K562 (cell line): ENCODE measurements at regions not wholly inside any gene's neighbourhood (a gene's known extent, or its start where the extent isn't known, plus 50 kb on each side); places are given as distances from the start of the nearest gene placed in this dataset.
A peak's percentile ranks its signal among the peaks of the same experiment; 100 is the strongest.

ENCODE experiments used
- ARID1B ChIP-seq: fragments of 450-650 bp; IDR thresholded peaks from 2 replicates; pipeline ENCODE4 v1.6.1; 2016; ENCODE audit warnings: antibody characterized with exemption, mild to moderate bottlenecking, inconsistent platforms
- ATF7 ChIP-seq: fragments of 450-650 bp; IDR thresholded peaks from 2 replicates; pipeline ENCODE4 v1.7.1; 2014; ENCODE audit warnings: mild to moderate bottlenecking, moderate library complexity
- EP300 ChIP-seq: IDR thresholded peaks from 2 replicates; pipeline ENCODE4 v1.6.1; 2012; ENCODE audit warnings: low read length, improper control_type of control experiment
- HDAC3 ChIP-seq: fragments of 450-650 bp; IDR thresholded peaks from 2 replicates; pipeline ENCODE4 v1.6.1; 2018; ENCODE audit warnings: borderline replicate concordance, mild to moderate bottlenecking, moderate library complexity; ENCODE audit not compliant: partially characterized antibody
- HMG20B ChIP-seq: fragments of 250-450 bp; sonication (Bioruptor Pico); IDR thresholded peaks from 2 replicates; pipeline ENCODE4 v1.5.0; 2021; ENCODE audit warnings: mild to moderate bottlenecking
- NR2C1 ChIP-seq, 2 experiments: fragments of 450-650 bp; IDR thresholded peaks; 2 replicates each; pipeline ENCODE4 v1.6.1; 2017; ENCODE audit warnings: mild to moderate bottlenecking in 2 of 2, antibody characterized with exemption in 1 of 2, inconsistent platforms in 1 of 2, missing compliant biosample characterization in 1 of 2, missing genetic modification characterization in 1 of 2
- NR2F6 ChIP-seq: fragments of 450-650 bp; formaldehyde crosslinking; IDR thresholded peaks from 2 replicates; pipeline ENCODE4 v1.4.0; 2020; ENCODE audit warnings: mild to moderate bottlenecking
- REST ChIP-seq, 2 experiments: fragments of 450-650 bp; formaldehyde crosslinking in 1 of 2; IDR thresholded peaks; 2 replicates each; pipeline versions ENCODE4 v1.4.0 to v1.6.1; 2014 to 2020; ENCODE audit warnings: mild to moderate bottlenecking in 2 of 2, borderline replicate concordance in 1 of 2, low read depth in 1 of 2
- SIX5 ChIP-seq, 2 experiments: IDR thresholded peaks; 2 replicates each; pipeline ENCODE4 v1.6.1; 2011; ENCODE audit warnings: low read length in 2 of 2, borderline replicate concordance in 1 of 2, low read depth in 1 of 2, mild to moderate bottlenecking in 1 of 2, moderate library complexity in 1 of 2; ENCODE audit not compliant: insufficient read depth in 1 of 2
- TCF15 ChIP-seq: fragments of 250-450 bp; sonication (Bioruptor Pico); IDR thresholded peaks from 2 replicates; pipeline ENCODE4 v1.8.0; 2022; ENCODE audit warnings: moderate library complexity, mild to moderate bottlenecking, inconsistent platforms
- ZBED1 ChIP-seq: IDR thresholded peaks from 2 replicates; pipeline ENCODE4 v1.6.1; 2014
- ZBTB1 ChIP-seq: sonication (generic); formaldehyde crosslinking; IDR thresholded peaks from 2 replicates; pipeline ENCODE4 v1.8.1; 2023; ENCODE audit warnings: missing genetic modification reagents, low read depth, mild to moderate bottlenecking, borderline replicate concordance
- ZNF232 ChIP-seq: sonication (generic); formaldehyde crosslinking; IDR thresholded peaks from 2 replicates; pipeline ENCODE4 v1.8.0; 2022; ENCODE audit warnings: mild to moderate bottlenecking, missing genetic modification reagents
- TF ChIP-seq, protein P1 (sequence below): IDR thresholded peaks from 3 replicates; pipeline ENCODE4 v1.6.1; 2011; ENCODE audit warnings: borderline replicate concordance, mild to moderate bottlenecking; ENCODE audit not compliant: insufficient read length, insufficient read depth
- TF ChIP-seq, protein P2 (sequence below): fragments of 250-450 bp; sonication (Bioruptor Pico); IDR thresholded peaks from 2 replicates; pipeline ENCODE4 v1.8.0; 2021; ENCODE audit warnings: mild to moderate bottlenecking, moderate library complexity
- TF ChIP-seq, protein P3 (sequence below), 2 experiments: fragments of 450-650 bp in 1 of 2; sonication (generic) in 1 of 2; formaldehyde crosslinking; conservative IDR thresholded peaks; 2 replicates each; pipeline versions ENCODE4 v1.4.0 to v1.8.1; 2020 to 2022; ENCODE audit warnings: mild to moderate bottlenecking in 1 of 2, missing genetic modification reagents in 1 of 2

DNA sequence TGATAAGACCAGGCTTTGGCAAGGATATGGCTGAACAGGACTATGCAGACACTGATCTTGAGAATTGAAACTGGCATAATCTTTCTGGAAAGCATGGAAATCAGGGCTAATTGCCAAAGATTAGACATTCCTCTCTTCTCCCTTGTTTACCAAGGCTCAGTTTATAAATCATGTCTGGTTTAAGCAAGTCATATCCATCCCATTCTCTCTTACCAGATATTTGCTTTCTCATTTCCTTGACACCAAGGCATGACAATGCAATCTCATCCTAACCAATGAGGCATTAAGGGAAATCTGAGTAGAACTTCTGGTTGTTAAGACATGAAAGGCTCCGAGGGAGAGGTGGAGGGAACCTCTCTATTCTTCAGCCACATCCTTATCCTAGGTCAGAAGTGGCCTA lies 110.3 kb upstream of the CEP85L start (continued):
- TF ChIP-seq NR2F6 (CRISPR knock-in tag) (no peak), ATF7 (no peak), ARID1B (0 out of 2 replicates have a peak, but pooled peaks have one; percentile 35), REST (IDR thresholded peaks at IDR 0.05; ENCODE audit: borderline replicate concordance) (peak; percentile 83), REST (CRISPR knock-in tag; IDR thresholded peaks at IDR 0.05; ENCODE audit: low read depth) (no peak), NR2C1 (IDR thresholded peaks at IDR 0.05) (no peak), NR2C1 (tag; IDR thresholded peaks at IDR 0.05) (no peak), ZBTB1 (CRISPR knock-in tag) (no peak), SIX5 (IDR thresholded peaks at IDR 0.05; ENCODE audit: borderline replicate concordance in 1 of 2, insufficient read depth in 1 of 2, low read depth in 1 of 2, low read length in 2 of 2) (no peak), ZBED1 (no peak), EP300 (0 out of 2 replicates have a peak, but pooled peaks have one; percentile 6), TCF15 (no peak), HMG20B (CRISPR knock-in tag) (no peak), HDAC3 (no peak), ZNF232 (CRISPR knock-in tag) (no peak)
- TF ChIP-seq, protein P1, sequence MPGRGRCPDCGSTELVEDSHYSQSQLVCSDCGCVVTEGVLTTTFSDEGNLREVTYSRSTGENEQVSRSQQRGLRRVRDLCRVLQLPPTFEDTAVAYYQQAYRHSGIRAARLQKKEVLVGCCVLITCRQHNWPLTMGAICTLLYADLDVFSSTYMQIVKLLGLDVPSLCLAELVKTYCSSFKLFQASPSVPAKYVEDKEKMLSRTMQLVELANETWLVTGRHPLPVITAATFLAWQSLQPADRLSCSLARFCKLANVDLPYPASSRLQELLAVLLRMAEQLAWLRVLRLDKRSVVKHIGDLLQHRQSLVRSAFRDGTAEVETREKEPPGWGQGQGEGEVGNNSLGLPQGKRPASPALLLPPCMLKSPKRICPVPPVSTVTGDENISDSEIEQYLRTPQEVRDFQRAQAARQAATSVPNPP = no peak
- TF ChIP-seq, protein P2, sequence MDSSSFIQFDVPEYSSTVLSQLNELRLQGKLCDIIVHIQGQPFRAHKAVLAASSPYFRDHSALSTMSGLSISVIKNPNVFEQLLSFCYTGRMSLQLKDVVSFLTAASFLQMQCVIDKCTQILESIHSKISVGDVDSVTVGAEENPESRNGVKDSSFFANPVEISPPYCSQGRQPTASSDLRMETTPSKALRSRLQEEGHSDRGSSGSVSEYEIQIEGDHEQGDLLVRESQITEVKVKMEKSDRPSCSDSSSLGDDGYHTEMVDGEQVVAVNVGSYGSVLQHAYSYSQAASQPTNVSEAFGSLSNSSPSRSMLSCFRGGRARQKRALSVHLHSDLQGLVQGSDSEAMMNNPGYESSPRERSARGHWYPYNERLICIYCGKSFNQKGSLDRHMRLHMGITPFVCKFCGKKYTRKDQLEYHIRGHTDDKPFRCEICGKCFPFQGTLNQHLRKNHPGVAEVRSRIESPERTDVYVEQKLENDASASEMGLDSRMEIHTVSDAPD (CRISPR knock-in tag) = no peak
- TF ChIP-seq, protein P3, sequence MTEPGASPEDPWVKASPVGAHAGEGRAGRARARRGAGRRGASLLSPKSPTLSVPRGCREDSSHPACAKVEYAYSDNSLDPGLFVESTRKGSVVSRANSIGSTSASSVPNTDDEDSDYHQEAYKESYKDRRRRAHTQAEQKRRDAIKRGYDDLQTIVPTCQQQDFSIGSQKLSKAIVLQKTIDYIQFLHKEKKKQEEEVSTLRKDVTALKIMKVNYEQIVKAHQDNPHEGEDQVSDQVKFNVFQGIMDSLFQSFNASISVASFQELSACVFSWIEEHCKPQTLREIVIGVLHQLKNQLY (CRISPR knock-in tag; conservative IDR thresholded peaks at IDR 0.05) = no peak
